HepG2 (cell line): ENCODE measurements at regions not wholly inside any gene's neighbourhood (a gene's known extent, or its start where the extent isn't known, plus 50 kb on each side); places are given as distances from the start of the nearest gene placed in this dataset.

ENCODE experiments used
- ATF7 ChIP-seq, 2 experiments: fragments of 450-650 bp in 1 of 2; sonication (generic) in 1 of 2; formaldehyde crosslinking in 1 of 2; IDR thresholded peaks; 2 replicates each; pipeline versions ENCODE4 v1.4.0 to v1.6.1; 2016 to 2020; ENCODE audit warnings: antibody characterized with exemption in 1 of 2, mild to moderate bottlenecking in 1 of 2, missing genetic modification reagents in 1 of 2
- CC2D1A ChIP-seq: sonication (generic); formaldehyde crosslinking; IDR thresholded peaks from 2 replicates; pipeline ENCODE4 v1.8.1; 2023; ENCODE audit warnings: mild to moderate bottlenecking, missing genetic modification reagents
- JUND ChIP-seq: sonication (generic); formaldehyde crosslinking; IDR thresholded peaks from 2 replicates; pipeline ENCODE4 v1.8.0; 2022; ENCODE audit warnings: mild to moderate bottlenecking, missing genetic modification reagents
- POLR2A ChIP-seq, 2 experiments: IDR thresholded peaks; 2 replicates each; pipeline ENCODE4 v1.6.1; 2011; ENCODE audit warnings: low read depth in 2 of 2, low read length in 2 of 2, mild to moderate bottlenecking in 1 of 2, moderate library complexity in 1 of 2; ENCODE audit not compliant: insufficient read depth in 1 of 2
- POLR2AphosphoS5 ChIP-seq: IDR thresholded peaks from 2 replicates; pipeline ENCODE4 v1.6.1; 2012; ENCODE audit warnings: low read depth, low read length
- RFX5 ChIP-seq: IDR thresholded peaks from 2 replicates; pipeline ENCODE4 v1.6.1; 2011; ENCODE audit warnings: low read depth, low read length, improper control_type of control experiment
- ZBTB40 ChIP-seq, 2 experiments: fragments of 450-650 bp in 1 of 2; sonication (generic) in 1 of 2; formaldehyde crosslinking in 1 of 2; IDR thresholded peaks; 2 replicates each; pipeline versions ENCODE4 v1.6.1 to v1.8.0; 2016 to 2022; ENCODE audit warnings: antibody characterized with exemption in 1 of 2, mild to moderate bottlenecking in 1 of 2, missing genetic modification reagents in 1 of 2

- TF ChIP-seq ZBTB40 (IDR thresholded peaks at IDR 0.05) (no peak), ZBTB40 (CRISPR knock-in tag; IDR thresholded peaks at IDR 0.05) (no peak), ATF7 (IDR thresholded peaks at IDR 0.05) (no peak), ATF7 (CRISPR knock-in tag; IDR thresholded peaks at IDR 0.05) (no peak), JUND (CRISPR knock-in tag) (no peak), POLR2AphosphoS5 (no peak), POLR2A (IDR thresholded peaks at IDR 0.05; ENCODE audit: insufficient read depth in 1 of 2, low read depth in 2 of 2, low read length in 2 of 2) (no peak), RFX5 (no peak), CC2D1A (CRISPR knock-in tag) (no peak)
These were observed 219.7 kb downstream of the VAPA start for GRCh38 chr18:10133516-10133915.
